ENCODE measurements at regions not wholly inside any gene's neighbourhood (a gene's known extent, or its start where the extent isn't known, plus 50 kb on each side); places are given as distances from the start of the nearest gene placed in this dataset.

- POLR2A ChIA-PET: no interaction called here
- no peak overlapping the region for H3K27ac Mint-ChIP-seq (ENCODE audit: low read depth, unreplicated experiment)
- intact Hi-C loops (cut with micrococcal nuclease): no loop called here
- DNase-seq (ENCODE audit: unreplicated experiment): no peak
- no peaks in the 10 kb centered on the region for H3K27me3 Mint-ChIP-seq (ENCODE audit: insufficient read depth, unreplicated experiment)
- CTCF ChIA-PET: no interaction called here
- H3K36me3 Mint-ChIP-seq (ENCODE audit: insufficient read depth, unreplicated experiment): no peaks in the 10 kb centered on the region
- H3K4me3 Mint-ChIP-seq (ENCODE audit: unreplicated experiment): no peak overlapping the region
- no peaks in the 10 kb centered on the region for H3K4me1 Mint-ChIP-seq (ENCODE audit: insufficient read depth, unreplicated experiment)
- no peak for TF ChIP-seq CTCF (IDR thresholded peaks at IDR 0.05; ENCODE audit: unreplicated experiment)
- BruUV-seq (replicated peaks): no TSS peak
- H3K9me3 Mint-ChIP-seq (ENCODE audit: unreplicated experiment): peaks cover 24% of the 10 kb centered on the region
Measured at GRCh38 chrX:723781-724180, 93.2 kb downstream of the SHOX start.

GRCh38 chrX:721354-721753 is 90.8 kb downstream of the SHOX start:
- ChIA-PET POLR2A (no interaction called here), CTCF (no interaction called here)
- DNase-seq (ENCODE audit: unreplicated experiment): no peak

GRCh38 chrX:720825-721224 is 90.2 kb downstream of the SHOX start:
- no peak overlapping the region for H3K27ac Mint-ChIP-seq (ENCODE audit: low read depth, unreplicated experiment)
- peaks cover 16% of the 10 kb centered on the region for H3K9me3 Mint-ChIP-seq (ENCODE audit: unreplicated experiment)
- ChIA-PET POLR2A (no interaction called here), CTCF (no interaction called here)
- BruUV-seq (replicated peaks): no TSS peak
- intact Hi-C loops (cut with micrococcal nuclease): no loop called here
- DNase-seq (ENCODE audit: unreplicated experiment): no peak
- H3K27me3 Mint-ChIP-seq (ENCODE audit: insufficient read depth, unreplicated experiment): no peaks in the 10 kb centered on the region
- no peak overlapping the region for H3K4me3 Mint-ChIP-seq (ENCODE audit: unreplicated experiment)
- no peaks in the 10 kb centered on the region for H3K36me3 Mint-ChIP-seq (ENCODE audit: insufficient read depth, unreplicated experiment)
- no peaks in the 10 kb centered on the region for H3K4me1 Mint-ChIP-seq (ENCODE audit: insufficient read depth, unreplicated experiment)
- no peak for TF ChIP-seq CTCF (IDR thresholded peaks at IDR 0.05; ENCODE audit: unreplicated experiment)

More at GRCh38 chrX:721354-721753, 90.8 kb downstream of the SHOX start:
- intact Hi-C loops (cut with micrococcal nuclease): no loop called here
- Mint-ChIP-seq H3K4me3 (ENCODE audit: unreplicated experiment) (no peak overlapping the region), H3K4me1 (ENCODE audit: insufficient read depth, unreplicated experiment) (no peaks in the 10 kb centered on the region), H3K27ac (ENCODE audit: low read depth, unreplicated experiment) (no peak overlapping the region), H3K27me3 (ENCODE audit: insufficient read depth, unreplicated experiment) (no peaks in the 10 kb centered on the region), H3K36me3 (ENCODE audit: insufficient read depth, unreplicated experiment) (no peaks in the 10 kb centered on the region), H3K9me3 (ENCODE audit: unreplicated experiment) (peaks cover 15% of the 10 kb centered on the region)
- TF ChIP-seq CTCF (IDR thresholded peaks at IDR 0.05; ENCODE audit: unreplicated experiment): no peak
- no TSS peak for BruUV-seq (replicated peaks)

- H3K9me3 Mint-ChIP-seq (ENCODE audit: unreplicated experiment): peaks cover 20% of the 10 kb centered on the region
- intact Hi-C loops (cut with micrococcal nuclease): no loop called here
- ChIA-PET CTCF (no interaction called here), POLR2A (no interaction called here)
- H3K4me3 Mint-ChIP-seq (ENCODE audit: unreplicated experiment): no peak overlapping the region
- no peaks in the 10 kb centered on the region for H3K4me1 Mint-ChIP-seq (ENCODE audit: insufficient read depth, unreplicated experiment)
- TF ChIP-seq CTCF (IDR thresholded peaks at IDR 0.05; ENCODE audit: unreplicated experiment): no peak
- no TSS peak for BruUV-seq (replicated peaks)
- H3K27ac Mint-ChIP-seq (ENCODE audit: low read depth, unreplicated experiment): no peak overlapping the region
- H3K36me3 Mint-ChIP-seq (ENCODE audit: insufficient read depth, unreplicated experiment): no peaks in the 10 kb centered on the region
- no peaks in the 10 kb centered on the region for H3K27me3 Mint-ChIP-seq (ENCODE audit: insufficient read depth, unreplicated experiment)
- DNase-seq (ENCODE audit: unreplicated experiment): no peak
Measured at GRCh38 chrX:720250-720649, 89.7 kb downstream of the SHOX start.
